BE2C (cell line): ENCODE measurements at regions not wholly inside any gene's neighbourhood (a gene's known extent, or its start where the extent isn't known, plus 50 kb on each side); places are given as distances from the start of the nearest gene placed in this dataset.
"Not testable (repeated sequence)": the region's sequence is repeated elsewhere in the genome, so short reads cannot be mapped to it uniquely, and the experiment has no call there.

ENCODE experiments used
- DNase-seq: peaks from one replicate; pipeline ENCODE4 v3.0.0-alpha.2; 2020
- H3K27me3 ChIP-seq: fragments of 250-450 bp; sonication (Bioruptor Pico); 2 replicates; pipeline ENCODE4 v1.5.1; 2020; ENCODE audit warnings: mild to moderate bottlenecking
- H3K36me3 ChIP-seq: fragments of 250-450 bp; sonication (Bioruptor Pico); 2 replicates; pipeline ENCODE4 v1.5.1; 2020; ENCODE audit warnings: mild to moderate bottlenecking
- H3K4me1 ChIP-seq: fragments of 250-450 bp; sonication (Bioruptor Pico); 2 replicates; pipeline ENCODE4 v1.5.1; 2020
- H3K4me3 ChIP-seq: 2 replicates; pipeline ENCODE4 v1.5.1; 2011; ENCODE audit warnings: low read depth, low read length
- H3K9me3 ChIP-seq: fragments of 250-450 bp; sonication (Bioruptor Pico); 2 replicates; pipeline ENCODE4 v1.5.1; 2020
- TF ChIP-seq, protein P1 (sequence below): IDR thresholded peaks from 2 replicates; pipeline ENCODE4 v1.5.1; 2012; ENCODE audit warnings: mild to moderate bottlenecking, low read depth, low read length

DNA sequence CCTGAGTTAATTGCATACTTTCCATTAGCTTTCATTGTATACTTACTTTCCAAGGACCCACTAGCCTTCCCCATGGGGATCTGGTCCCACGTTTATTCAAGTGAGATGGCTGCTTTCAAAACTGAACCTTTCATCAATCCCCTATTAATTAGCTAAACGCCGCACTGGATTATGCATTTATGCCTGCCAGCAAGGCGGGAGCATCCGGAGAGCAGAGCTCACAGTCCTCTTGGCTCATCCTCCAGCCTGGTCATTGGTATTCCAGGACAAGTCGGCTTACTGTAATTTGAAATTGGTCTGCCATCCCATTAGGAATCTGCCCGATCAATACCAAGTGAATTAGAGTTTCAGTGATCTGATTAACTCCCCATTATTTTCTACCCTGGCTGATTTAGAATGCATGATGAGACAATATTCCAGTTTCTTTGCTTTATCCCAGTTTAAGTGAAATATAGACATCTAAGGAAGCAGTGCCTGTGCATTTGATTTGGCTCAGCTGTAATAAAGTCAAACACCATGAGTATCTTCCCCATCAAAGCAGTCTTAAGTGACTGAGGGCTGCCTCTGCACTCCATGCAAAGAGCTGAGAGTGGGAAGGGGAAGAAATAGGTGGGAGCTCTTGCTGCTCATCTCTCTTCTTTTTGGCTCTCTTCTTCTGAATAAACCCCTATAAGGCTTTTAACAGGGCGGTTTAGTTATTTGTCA, 411.4 kb downstream of the GPAT3 start:
- Histone ChIP-seq H3K36me3 (no peaks in the 10 kb centered on the region), H3K4me1 (peaks cover 13% of the 10 kb centered on the region), H3K9me3 (no peaks in the 10 kb centered on the region), H3K27me3 (no peaks in the 10 kb centered on the region), H3K4me3 (peak overlapping the region; percentile 35)
- peak; percentile 81 for DNase-seq
- TF ChIP-seq, protein P1, sequence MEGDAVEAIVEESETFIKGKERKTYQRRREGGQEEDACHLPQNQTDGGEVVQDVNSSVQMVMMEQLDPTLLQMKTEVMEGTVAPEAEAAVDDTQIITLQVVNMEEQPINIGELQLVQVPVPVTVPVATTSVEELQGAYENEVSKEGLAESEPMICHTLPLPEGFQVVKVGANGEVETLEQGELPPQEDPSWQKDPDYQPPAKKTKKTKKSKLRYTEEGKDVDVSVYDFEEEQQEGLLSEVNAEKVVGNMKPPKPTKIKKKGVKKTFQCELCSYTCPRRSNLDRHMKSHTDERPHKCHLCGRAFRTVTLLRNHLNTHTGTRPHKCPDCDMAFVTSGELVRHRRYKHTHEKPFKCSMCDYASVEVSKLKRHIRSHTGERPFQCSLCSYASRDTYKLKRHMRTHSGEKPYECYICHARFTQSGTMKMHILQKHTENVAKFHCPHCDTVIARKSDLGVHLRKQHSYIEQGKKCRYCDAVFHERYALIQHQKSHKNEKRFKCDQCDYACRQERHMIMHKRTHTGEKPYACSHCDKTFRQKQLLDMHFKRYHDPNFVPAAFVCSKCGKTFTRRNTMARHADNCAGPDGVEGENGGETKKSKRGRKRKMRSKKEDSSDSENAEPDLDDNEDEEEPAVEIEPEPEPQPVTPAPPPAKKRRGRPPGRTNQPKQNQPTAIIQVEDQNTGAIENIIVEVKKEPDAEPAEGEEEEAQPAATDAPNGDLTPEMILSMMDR: no peak

DNA sequence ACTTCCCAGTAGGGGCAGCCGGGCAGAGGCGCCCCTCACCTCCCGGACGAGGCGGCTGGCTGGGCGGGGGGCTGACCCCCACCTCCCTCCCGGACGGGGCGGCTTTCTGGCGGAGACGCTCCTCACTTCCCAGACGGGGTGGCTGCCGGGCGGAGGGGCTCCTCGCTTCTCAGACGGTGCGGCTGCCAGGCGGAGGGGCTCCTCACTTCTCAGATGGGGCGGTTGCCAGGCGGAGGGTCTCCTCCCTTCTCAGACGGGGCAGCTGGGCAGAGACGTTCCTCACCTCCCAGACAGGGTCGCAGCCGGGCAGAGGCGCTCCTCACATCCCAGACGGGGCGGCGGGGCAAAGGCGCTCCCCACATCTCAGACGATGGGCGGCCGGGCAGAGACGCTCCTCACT, 407.8 kb downstream of the GPAT3 start:
- peaks cover 13% of the 10 kb centered on the region for H3K4me1 ChIP-seq
- not testable (repeated sequence) for H3K4me3 ChIP-seq, H3K36me3 ChIP-seq, DNase-seq, H3K9me3 ChIP-seq, H3K27me3 ChIP-seq

DNA sequence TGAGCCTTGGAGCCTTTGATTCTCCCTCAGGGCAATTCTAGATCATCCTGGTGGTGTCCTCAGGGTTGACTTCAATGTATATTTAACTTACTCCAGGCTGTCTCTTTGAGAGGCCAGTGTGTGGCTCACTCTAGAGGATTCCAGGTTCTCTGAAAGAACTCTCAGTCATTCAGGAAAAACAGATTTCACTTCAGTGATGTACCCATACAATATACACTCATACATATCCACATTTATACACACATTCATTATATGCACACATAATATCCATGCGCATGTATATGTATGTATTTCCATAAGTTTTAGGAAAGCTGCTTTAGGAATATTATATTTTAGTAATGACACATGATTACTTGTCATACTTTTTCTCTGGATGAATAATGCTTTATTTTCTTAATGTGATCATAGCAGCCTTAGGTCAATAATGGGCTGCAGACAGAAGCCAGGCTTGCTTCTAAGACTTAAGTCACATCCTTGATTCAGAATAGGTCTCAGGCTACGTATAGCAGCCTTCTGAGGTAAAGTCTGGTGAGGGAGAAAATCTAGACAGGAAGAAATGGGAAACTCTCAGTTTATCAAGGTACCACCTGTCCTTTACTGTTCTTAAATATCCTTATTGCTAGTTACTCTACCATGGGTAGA, 397.0 kb downstream of the GPAT3 start:
- Histone ChIP-seq H3K4me3 (no peak overlapping the region), H3K9me3 (no peaks in the 10 kb centered on the region), H3K36me3 (no peaks in the 10 kb centered on the region), H3K27me3 (no peaks in the 10 kb centered on the region), H3K4me1 (no peaks in the 10 kb centered on the region)
- no peak for DNase-seq
- TF ChIP-seq, protein P1: no peak

DNA sequence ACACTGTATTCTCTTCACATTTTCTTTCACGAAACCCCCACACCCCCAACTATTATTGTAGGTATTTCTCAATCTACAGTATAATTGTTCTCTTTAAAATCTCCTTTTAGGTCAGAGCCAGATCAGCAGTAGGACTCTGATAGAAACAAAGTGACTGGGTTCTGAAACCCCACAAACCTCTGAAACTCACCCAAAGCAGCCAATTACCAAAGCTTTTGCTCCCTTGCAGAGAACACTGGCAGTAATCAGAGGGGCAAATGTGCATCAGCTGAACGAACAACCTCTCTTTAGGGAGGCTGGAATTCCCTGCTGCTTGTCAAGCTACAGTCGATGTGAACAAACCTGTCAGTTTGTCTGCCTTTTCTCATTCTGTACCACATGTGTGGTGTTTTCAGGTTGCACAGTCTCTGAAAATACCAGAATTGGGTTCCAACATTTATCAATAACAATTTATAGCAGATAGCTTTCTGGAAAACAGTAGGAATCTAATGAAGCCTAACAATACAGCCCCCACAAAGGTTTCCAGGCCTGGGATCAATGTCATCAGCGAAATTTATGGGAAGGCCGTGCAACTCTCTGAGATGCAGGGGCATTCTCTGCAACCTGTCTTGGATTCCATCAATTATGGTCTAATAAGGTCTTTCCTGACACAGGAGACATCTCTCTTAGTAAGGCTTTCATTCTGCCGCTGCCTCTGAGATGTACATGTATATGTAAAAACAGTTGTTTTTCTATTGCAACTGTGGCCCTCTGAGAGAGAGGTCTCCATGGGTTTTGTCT, 395.9 kb downstream of the GPAT3 start:
- H3K4me3 ChIP-seq: no peak overlapping the region
- TF ChIP-seq, protein P1: no peak
- no peaks in the 10 kb centered on the region for H3K9me3 ChIP-seq
- no peaks in the 10 kb centered on the region for H3K36me3 ChIP-seq
- H3K4me1 ChIP-seq: no peaks in the 10 kb centered on the region
- DNase-seq: no peak
- H3K27me3 ChIP-seq: no peaks in the 10 kb centered on the region

DNA sequence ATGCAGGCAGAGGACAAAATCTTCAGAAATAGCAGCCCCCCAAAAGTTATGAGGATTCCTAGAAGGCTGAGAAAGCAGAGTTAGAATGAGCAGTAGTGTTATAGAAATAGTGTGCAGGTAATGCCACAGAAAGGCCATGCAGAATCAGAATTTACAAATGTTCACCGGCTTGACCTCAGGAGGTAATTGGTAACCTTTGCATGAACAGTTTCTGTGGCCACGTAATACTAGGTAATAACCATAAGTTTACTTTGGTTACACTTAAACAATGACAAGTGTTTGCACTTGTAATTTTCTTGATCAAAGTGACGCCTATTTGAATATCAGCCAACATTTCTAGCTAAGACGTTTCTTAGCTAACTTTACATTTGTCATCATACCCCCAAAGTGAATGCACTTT, 393.6 kb downstream of the GPAT3 start:
- DNase-seq: no peak
- no peak overlapping the region for H3K4me3 ChIP-seq
- no peaks in the 10 kb centered on the region for H3K4me1 ChIP-seq
- H3K36me3 ChIP-seq: no peaks in the 10 kb centered on the region
- no peaks in the 10 kb centered on the region for H3K27me3 ChIP-seq
- no peaks in the 10 kb centered on the region for H3K9me3 ChIP-seq
- TF ChIP-seq, protein P1: no peak

DNA sequence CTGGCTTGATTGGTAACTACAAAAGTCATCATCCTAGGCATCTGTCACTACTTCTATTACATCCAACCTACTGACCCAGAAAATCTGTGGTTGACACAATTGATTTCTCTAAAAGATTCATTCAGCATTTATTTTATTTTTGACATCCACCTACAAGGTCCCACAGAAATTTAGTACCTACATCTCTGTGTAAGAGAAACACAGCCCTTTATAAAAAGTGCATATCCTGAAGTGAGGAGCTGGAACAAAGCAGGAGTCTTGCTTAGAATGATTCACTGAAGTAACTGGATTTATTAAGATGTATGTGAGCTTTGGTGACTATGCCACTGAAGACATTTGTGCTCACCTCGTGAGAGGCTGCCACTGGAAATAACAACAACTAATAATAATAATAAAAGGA, 391.0 kb downstream of the GPAT3 start:
- Histone ChIP-seq H3K27me3 (no peaks in the 10 kb centered on the region), H3K4me3 (no peak overlapping the region), H3K4me1 (no peaks in the 10 kb centered on the region), H3K36me3 (no peaks in the 10 kb centered on the region), H3K9me3 (no peaks in the 10 kb centered on the region)
- DNase-seq: no peak
- TF ChIP-seq, protein P1: no peak
